ENCODE measurements at regions not wholly inside any gene's neighbourhood (a gene's known extent, or its start where the extent isn't known, plus 50 kb on each side); places are given as distances from the start of the nearest gene placed in this dataset.
"Not testable (repeated sequence)": the region's sequence is repeated elsewhere in the genome, so short reads cannot be mapped to it uniquely, and the experiment has no call there.

- in situ Hi-C loops (cut with HindIII; ENCODE audit: low sequenced_read_pairs) = no loop called here
Measured at GRCh38 chr2:16183345-16183744, 243.0 kb downstream of the MYCN start.

GRCh38 chr2:16182841-16183240 is 242.5 kb downstream of the MYCN start:
- in situ Hi-C loops (cut with HindIII; ENCODE audit: low sequenced_read_pairs) = no loop called here

- in situ Hi-C loops (cut with HindIII; ENCODE audit: low sequenced_read_pairs) = not testable (repeated sequence)
Measured at GRCh38 chr2:16182311-16182815, 242.0 kb downstream of the MYCN start.

GRCh38 chr2:16181741-16182090 is 241.4 kb downstream of the MYCN start:
- in situ Hi-C loops (cut with HindIII; ENCODE audit: low sequenced_read_pairs) = no loop called here

GRCh38 chr2:16181062-16181740 is 240.9 kb downstream of the MYCN start:
- in situ Hi-C loops (cut with HindIII; ENCODE audit: low sequenced_read_pairs) = no loop called here

- in situ Hi-C loops (cut with HindIII; ENCODE audit: low sequenced_read_pairs) = no loop called here
Measured at GRCh38 chr2:16180631-16181030, 240.3 kb downstream of the MYCN start.

GRCh38 chr2:16179701-16180416 is 239.5 kb downstream of the MYCN start:
- in situ Hi-C loops (cut with HindIII; ENCODE audit: low sequenced_read_pairs) = no loop called here

GRCh38 chr2:16178551-16179130 is 238.3 kb downstream of the MYCN start:
- in situ Hi-C loops (cut with HindIII; ENCODE audit: low sequenced_read_pairs) = no loop called here

GRCh38 chr2:16177671-16178180 is 237.4 kb downstream of the MYCN start:
- in situ Hi-C loops (cut with HindIII; ENCODE audit: low sequenced_read_pairs) = no loop called here

- in situ Hi-C loops (cut with HindIII; ENCODE audit: low sequenced_read_pairs) = no loop called here
Measured at GRCh38 chr2:16176971-16177480, 236.7 kb downstream of the MYCN start.

- in situ Hi-C loops (cut with HindIII; ENCODE audit: low sequenced_read_pairs) = no loop called here
Measured at GRCh38 chr2:16175247-16175825, 235.0 kb downstream of the MYCN start.

GRCh38 chr2:16174693-16175045 is 234.3 kb downstream of the MYCN start:
- in situ Hi-C loops (cut with HindIII; ENCODE audit: low sequenced_read_pairs) = no loop called here

GRCh38 chr2:16173893-16174692 is 233.7 kb downstream of the MYCN start:
- in situ Hi-C loops (cut with HindIII; ENCODE audit: low sequenced_read_pairs) = no loop called here

GRCh38 chr2:16172324-16173175 is 232.2 kb downstream of the MYCN start:
- in situ Hi-C loops (cut with HindIII; ENCODE audit: low sequenced_read_pairs) = no loop called here

- in situ Hi-C loops (cut with HindIII; ENCODE audit: low sequenced_read_pairs) = no loop called here
Measured at GRCh38 chr2:16171425-16171920, 231.1 kb downstream of the MYCN start.

GRCh38 chr2:16170675-16171424 is 230.5 kb downstream of the MYCN start:
- in situ Hi-C loops (cut with HindIII; ENCODE audit: low sequenced_read_pairs) = no loop called here

- in situ Hi-C loops (cut with HindIII; ENCODE audit: low sequenced_read_pairs) = no loop called here
Measured at GRCh38 chr2:16169381-16169960, 229.1 kb downstream of the MYCN start.

GRCh38 chr2:16168506-16169264 is 228.3 kb downstream of the MYCN start:
- in situ Hi-C loops (cut with HindIII; ENCODE audit: low sequenced_read_pairs) = no loop called here

Measured in DLD1 (cell line).